ENCODE measurements at regions not wholly inside any gene's neighbourhood (a gene's known extent, or its start where the extent isn't known, plus 50 kb on each side); places are given as distances from the start of the nearest gene placed in this dataset.
"Not testable (repeated sequence)": the region's sequence is repeated elsewhere in the genome, so short reads cannot be mapped to it uniquely, and the experiment has no call there.

DNA sequence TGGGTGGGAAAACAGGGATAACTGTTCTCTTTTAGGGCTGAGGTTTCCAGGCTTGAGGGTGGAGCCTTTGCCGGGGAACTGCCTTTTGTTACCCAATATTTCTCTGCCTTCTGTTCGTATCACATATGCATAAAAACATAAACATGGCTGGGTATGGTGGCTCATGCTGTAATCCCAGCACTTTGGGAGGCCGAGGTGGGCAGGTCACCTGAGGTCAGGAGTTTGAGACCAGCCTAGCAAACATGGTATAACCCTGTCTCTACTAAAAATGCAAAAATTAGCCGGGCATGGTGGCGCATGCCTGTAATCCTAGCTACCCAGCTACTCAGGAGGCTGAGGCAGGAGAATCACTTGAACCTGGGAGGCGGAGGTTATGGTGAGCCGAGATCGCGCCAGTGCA, 60.2 kb upstream of the SHANK2 start:
- TF ChIP-seq, protein P1, sequence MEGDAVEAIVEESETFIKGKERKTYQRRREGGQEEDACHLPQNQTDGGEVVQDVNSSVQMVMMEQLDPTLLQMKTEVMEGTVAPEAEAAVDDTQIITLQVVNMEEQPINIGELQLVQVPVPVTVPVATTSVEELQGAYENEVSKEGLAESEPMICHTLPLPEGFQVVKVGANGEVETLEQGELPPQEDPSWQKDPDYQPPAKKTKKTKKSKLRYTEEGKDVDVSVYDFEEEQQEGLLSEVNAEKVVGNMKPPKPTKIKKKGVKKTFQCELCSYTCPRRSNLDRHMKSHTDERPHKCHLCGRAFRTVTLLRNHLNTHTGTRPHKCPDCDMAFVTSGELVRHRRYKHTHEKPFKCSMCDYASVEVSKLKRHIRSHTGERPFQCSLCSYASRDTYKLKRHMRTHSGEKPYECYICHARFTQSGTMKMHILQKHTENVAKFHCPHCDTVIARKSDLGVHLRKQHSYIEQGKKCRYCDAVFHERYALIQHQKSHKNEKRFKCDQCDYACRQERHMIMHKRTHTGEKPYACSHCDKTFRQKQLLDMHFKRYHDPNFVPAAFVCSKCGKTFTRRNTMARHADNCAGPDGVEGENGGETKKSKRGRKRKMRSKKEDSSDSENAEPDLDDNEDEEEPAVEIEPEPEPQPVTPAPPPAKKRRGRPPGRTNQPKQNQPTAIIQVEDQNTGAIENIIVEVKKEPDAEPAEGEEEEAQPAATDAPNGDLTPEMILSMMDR (IDR thresholded peaks at IDR 0.05), result not testable (repeated sequence)
- not testable (repeated sequence) for TF ChIP-seq POLR2A (IDR thresholded peaks at IDR 0.05)
